ENCODE measurements at regions not wholly inside any gene's neighbourhood (a gene's known extent, or its start where the extent isn't known, plus 50 kb on each side); places are given as distances from the start of the nearest gene placed in this dataset.

DNA sequence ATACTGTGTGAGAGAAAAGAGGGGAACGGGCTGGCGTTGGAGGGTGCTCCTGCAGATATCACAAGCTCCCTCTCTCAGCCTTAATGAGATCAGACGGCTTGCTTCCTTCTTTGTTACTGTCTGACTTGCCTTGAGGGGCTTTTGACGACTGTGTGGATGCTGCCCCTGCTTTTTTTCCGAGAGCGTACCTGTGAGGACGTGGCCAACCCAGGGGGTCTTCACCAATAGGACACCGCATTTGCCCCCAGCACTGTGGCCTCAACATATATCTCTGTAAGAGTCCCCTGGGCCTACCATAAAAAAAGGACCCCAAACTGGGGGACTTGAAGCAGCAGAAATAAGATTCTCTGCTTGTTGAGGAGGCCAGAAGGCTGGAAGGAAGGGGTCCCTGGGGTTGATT is 143.9 kb downstream of the SHOX start:
- TF ChIP-seq, protein P1, sequence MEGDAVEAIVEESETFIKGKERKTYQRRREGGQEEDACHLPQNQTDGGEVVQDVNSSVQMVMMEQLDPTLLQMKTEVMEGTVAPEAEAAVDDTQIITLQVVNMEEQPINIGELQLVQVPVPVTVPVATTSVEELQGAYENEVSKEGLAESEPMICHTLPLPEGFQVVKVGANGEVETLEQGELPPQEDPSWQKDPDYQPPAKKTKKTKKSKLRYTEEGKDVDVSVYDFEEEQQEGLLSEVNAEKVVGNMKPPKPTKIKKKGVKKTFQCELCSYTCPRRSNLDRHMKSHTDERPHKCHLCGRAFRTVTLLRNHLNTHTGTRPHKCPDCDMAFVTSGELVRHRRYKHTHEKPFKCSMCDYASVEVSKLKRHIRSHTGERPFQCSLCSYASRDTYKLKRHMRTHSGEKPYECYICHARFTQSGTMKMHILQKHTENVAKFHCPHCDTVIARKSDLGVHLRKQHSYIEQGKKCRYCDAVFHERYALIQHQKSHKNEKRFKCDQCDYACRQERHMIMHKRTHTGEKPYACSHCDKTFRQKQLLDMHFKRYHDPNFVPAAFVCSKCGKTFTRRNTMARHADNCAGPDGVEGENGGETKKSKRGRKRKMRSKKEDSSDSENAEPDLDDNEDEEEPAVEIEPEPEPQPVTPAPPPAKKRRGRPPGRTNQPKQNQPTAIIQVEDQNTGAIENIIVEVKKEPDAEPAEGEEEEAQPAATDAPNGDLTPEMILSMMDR (IDR thresholded peaks at IDR 0.05; ENCODE audit: insufficient read depth, low read length, poor library complexity, severe bottlenecking) = no peak
- Histone ChIP-seq H3K27me3 (ENCODE audit: control insufficient read depth, insufficient read depth, low read length) (no peaks in the 10 kb centered on the region), H3K4me3 (ENCODE audit: low read depth, low read length) (no peak overlapping the region), H3K36me3 (ENCODE audit: control insufficient read depth, insufficient read depth, low read length) (no peaks in the 10 kb centered on the region)
- no peak for DNase-seq (ENCODE audit: low read depth)

DNA sequence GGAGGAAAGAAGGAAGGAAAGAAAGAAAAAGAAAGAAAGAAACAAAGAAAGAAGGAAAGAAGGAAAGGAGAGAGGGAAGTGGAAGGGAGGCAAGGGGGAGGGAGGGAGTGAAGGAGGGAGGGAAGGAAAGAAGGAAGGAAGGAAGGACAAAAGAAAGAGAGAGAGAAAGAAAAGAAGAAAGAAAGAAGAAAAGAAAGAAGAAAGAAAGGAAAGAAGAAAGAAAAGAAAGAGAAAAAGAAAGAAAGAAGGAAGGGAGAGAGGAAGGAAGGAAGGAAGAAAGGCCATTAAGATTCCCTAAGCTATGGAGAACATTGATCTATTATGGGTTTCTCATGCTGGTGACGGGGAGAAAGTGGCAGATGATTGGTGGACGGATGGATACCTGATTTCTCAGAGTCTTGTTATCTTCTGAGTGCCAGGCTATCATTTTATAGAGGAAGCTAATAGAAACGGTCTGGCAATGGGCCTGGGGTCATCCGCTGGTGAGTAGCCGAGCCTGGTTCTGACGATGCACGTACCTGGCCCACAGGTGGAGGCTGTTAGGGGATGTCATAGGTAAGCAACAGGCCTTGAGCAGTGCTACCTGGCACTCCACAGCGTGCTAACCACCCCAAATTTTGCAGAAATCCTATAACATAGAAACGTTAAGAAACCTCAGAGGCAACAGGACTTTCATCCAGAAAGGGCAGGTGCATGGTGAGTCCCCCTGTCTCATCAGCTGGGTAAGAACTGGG is 142.9 kb downstream of the SHOX start:
- H3K4me3 ChIP-seq (ENCODE audit: low read depth, low read length) = no peak overlapping the region
- DNase-seq (ENCODE audit: low read depth) = no peak
- TF ChIP-seq, protein P1 (IDR thresholded peaks at IDR 0.05; ENCODE audit: insufficient read depth, low read length, poor library complexity, severe bottlenecking) = no peak
- H3K36me3 ChIP-seq (ENCODE audit: control insufficient read depth, insufficient read depth, low read length) = no peaks in the 10 kb centered on the region
- H3K27me3 ChIP-seq (ENCODE audit: control insufficient read depth, insufficient read depth, low read length) = no peaks in the 10 kb centered on the region

DNA sequence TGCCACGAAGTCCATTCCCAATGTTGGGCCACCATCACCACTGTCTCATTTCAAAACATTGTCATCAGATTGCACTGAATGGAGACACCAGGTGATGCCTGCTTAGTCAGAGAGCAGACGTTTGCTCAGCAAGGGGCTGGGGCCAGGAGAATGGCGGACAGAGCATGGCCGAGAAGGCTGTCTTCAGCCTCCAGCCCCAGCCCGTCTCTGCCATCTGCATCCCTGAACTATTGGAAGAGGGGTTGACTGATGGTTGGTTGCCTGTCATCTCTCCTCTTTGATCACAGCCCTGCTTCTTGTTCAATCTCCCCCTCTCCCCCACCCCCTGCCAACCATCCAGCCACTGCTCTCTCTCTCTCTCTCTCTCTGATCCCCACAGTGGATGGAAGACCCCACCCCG is 140.9 kb downstream of the SHOX start:
- TF ChIP-seq, protein P1 (IDR thresholded peaks at IDR 0.05; ENCODE audit: insufficient read depth, low read length, poor library complexity, severe bottlenecking) = no peak
- no peak overlapping the region for H3K4me3 ChIP-seq (ENCODE audit: low read depth, low read length)
- no peaks in the 10 kb centered on the region for H3K27me3 ChIP-seq (ENCODE audit: control insufficient read depth, insufficient read depth, low read length)
- no peak for DNase-seq (ENCODE audit: low read depth)
- no peaks in the 10 kb centered on the region for H3K36me3 ChIP-seq (ENCODE audit: control insufficient read depth, insufficient read depth, low read length)

DNA sequence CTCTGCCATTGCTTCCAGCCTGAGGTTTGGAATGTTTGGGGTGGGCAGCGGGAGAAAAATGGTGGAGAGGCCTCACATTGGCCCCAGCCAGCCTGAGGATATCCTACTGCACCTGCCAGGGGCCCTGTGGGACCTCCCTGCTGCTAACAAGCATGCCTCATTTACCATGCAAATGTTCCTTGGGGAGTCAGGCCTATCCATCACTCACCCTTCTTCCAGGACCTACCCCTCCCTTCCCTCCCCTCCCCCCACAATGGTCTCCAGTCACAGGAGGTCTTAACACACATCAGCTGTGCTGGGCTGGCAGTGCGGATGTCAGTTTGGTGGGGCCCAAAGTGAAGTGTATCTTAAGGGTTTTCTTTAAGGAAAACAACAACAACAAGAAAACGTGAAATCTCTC is 139.2 kb downstream of the SHOX start:
- no peaks in the 10 kb centered on the region for H3K36me3 ChIP-seq (ENCODE audit: control insufficient read depth, insufficient read depth, low read length)
- no peak overlapping the region for H3K4me3 ChIP-seq (ENCODE audit: low read depth, low read length)
- TF ChIP-seq, protein P1 (IDR thresholded peaks at IDR 0.05; ENCODE audit: insufficient read depth, low read length, poor library complexity, severe bottlenecking) = no peak
- DNase-seq (ENCODE audit: low read depth) = no peak
- no peaks in the 10 kb centered on the region for H3K27me3 ChIP-seq (ENCODE audit: control insufficient read depth, insufficient read depth, low read length)

DNA sequence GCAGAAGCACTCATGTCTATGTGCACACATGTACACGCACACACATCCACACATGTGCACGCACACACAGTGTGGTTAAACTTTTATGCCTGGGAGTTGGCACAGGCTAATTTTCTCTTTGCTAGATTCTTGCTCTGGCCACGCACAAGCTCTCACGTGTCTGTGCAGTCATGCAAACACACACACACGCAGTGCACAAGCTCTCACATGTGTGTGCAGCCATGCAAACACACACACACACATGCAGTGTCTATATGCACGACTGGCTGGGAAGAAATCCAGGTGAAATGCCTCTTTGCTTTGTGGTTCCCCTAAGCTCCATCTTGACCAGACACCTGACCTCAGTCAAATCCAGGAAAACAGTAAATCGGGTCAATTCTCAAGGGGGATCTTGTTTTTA is 138.0 kb downstream of the SHOX start:
- TF ChIP-seq, protein P1 (IDR thresholded peaks at IDR 0.05; ENCODE audit: insufficient read depth, low read length, poor library complexity, severe bottlenecking) = no peak
- DNase-seq (ENCODE audit: low read depth) = no peak
- H3K4me3 ChIP-seq (ENCODE audit: low read depth, low read length) = no peak overlapping the region
- H3K36me3 ChIP-seq (ENCODE audit: control insufficient read depth, insufficient read depth, low read length) = no peaks in the 10 kb centered on the region
- H3K27me3 ChIP-seq (ENCODE audit: control insufficient read depth, insufficient read depth, low read length) = no peaks in the 10 kb centered on the region

DNA sequence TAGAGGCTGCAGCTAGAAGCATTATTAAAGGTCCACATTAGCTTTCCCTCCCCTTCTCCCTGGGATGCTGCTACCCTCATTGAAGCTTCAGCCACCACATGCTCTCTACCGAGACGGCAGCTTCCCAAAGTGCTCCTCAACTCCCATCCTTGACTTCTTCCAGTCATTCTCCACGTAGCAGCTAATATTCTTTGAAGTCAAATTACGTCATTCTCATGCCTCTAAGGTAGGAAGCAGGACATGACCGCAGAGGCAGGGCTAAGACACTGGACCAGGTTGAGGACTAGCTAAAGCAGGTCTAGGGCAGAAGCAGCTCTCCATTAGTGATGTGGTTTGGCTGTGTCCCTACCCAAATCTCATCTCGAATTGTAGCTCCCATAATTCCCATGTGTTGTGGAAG is 128.3 kb downstream of the SHOX start:
- no peak overlapping the region for H3K4me3 ChIP-seq (ENCODE audit: low read depth, low read length)
- TF ChIP-seq, protein P1 (IDR thresholded peaks at IDR 0.05; ENCODE audit: insufficient read depth, low read length, poor library complexity, severe bottlenecking) = no peak
- DNase-seq (ENCODE audit: low read depth) = no peak

More for the DNA sequence above, 128.3 kb downstream of the SHOX start:
- no peaks in the 10 kb centered on the region for H3K36me3 ChIP-seq (ENCODE audit: control insufficient read depth, insufficient read depth, low read length)
- H3K27me3 ChIP-seq (ENCODE audit: control insufficient read depth, insufficient read depth, low read length) = no peaks in the 10 kb centered on the region
